ENCODE measurements at regions not wholly inside any gene's neighbourhood (a gene's known extent, or its start where the extent isn't known, plus 50 kb on each side); places are given as distances from the start of the nearest gene placed in this dataset.
A peak's percentile ranks its signal among the peaks of the same experiment; 100 is the strongest.
"Not testable (repeated sequence)": the region's sequence is repeated elsewhere in the genome, so short reads cannot be mapped to it uniquely, and the experiment has no call there.

DNA sequence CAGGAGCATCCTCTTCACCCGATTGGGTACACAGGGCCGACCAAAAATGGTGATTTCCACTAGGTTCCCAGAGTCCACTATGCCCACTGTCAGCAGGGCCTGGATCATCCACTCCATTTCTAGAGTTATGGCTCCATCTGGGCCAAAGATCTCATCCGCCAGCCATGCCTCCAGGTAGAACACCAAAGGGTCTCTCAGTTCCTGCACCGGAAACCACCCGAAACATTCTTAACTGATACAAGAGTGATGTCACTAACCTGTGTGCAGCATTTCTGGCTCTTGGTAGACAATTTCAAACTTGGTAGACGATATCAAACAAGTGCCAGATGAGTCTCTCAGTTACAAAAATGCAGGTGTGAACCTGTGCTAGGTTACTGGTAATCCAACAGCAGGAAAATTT is 306.1 kb downstream of the BCOR start:
- no peak for DNase-seq (ENCODE audit: low read depth in 2 of 2)

DNA sequence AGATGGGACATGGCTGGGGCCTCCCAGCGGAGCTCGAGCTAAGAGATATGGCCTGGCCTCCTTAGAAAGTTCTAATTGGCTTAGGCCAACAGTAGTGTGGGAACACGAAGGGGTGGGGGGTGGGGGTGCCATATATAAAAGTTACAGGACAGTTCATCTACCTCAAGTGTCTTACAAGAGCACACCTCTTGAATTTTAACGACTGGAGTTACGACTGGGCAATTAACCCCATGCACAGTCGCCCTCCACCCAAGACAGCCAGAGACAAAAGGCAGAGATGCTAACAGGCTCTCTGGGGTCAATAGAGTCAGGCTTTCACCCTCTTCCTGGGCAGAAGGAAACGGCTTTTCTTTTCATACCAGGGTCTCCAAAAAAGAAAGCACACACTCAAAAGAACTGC is 302.2 kb downstream of the BCOR start:
- no peak for DNase-seq (ENCODE audit: low read depth in 2 of 2)

- no peak for DNase-seq (ENCODE audit: low read depth in 2 of 2)
These were observed 300.9 kb downstream of the BCOR start for GRCh38 chrX:39796856-39797255.

DNA sequence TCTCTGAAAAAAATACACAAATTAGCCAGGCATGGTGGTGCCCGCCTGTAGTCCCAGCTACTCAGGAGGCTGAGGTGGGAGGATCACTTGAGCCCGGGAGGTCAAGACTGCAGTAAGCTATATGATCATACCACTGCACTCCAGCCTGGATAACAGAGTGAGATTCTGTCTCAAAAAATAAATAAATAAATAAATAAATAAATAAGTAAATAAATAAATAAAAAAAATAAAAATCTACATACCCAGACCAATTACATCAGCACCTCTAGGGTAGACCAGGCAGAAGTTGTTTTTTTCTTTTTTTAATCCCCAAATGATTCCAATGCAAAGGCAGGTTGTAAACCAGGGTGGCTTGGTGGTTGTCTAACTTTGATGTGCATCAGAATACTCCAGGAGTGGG is 299.3 kb downstream of the BCOR start:
- not testable (repeated sequence) for DNase-seq (ENCODE audit: low read depth in 2 of 2)

DNA sequence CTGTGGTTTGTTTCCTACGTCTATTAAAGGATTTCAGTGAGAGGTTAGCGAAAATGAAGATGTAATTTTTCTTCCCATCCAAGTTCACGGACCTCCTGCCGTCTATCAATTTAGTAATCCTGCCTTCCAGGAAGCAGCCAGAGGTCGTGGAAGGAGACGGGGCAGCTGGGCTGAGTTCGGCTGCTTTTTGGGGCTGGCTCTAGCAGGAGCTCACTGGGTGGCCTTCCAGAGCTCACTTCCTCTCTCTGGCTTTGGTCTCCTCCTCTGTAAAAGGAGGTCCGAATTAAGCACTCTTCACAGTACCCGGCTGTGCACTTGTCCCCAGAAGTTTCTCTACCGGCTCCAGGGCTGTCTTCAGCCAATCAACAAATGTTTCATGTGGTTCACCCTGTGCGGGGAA is 295.4 kb downstream of the BCOR start:
- no peak for DNase-seq (ENCODE audit: low read depth in 2 of 2)

DNA sequence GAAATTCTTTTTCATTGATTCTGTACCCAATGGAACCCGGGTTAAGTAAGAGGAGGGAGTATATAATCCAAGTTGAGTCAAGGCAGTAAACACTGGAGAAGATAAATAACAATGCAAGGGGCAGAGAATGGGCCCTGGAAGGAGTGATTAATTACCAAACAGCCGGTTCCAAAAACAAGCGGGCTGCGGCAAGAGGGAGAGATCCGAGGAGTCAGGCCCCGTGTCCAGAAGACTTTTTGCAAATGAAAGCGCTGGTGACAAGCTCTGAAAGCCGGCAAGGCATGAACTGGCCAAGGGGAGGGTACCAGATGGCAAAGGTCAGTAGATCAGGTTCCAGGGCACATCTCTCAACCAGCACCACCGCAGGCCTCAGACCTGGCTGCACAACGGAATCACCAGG is 294.9 kb downstream of the BCOR start:
- DNase-seq (ENCODE audit: low read depth in 2 of 2): no peak

GRCh38 chrX:39805022-39805421 is 292.7 kb downstream of the BCOR start:
- DNase-seq (ENCODE audit: low read depth in 2 of 2): no peak

DNA sequence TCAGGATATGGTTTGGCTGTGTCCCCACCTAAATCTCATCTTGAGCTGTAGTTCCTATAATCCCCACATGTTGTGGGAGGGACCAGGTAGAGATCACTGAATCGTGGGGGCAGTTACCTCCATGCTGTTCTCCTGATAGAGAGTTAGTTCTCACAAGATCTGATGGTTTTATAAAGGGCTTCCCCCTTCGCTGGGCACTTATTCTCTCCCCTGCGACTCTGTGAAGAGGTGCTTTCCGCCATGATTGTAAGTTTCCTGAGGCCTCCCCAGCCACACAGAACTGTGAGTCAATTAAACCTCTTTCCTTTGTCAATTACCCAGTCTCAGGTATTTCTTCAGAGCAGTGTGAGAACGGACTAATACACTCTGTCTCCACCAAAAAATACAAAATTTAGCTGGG is 291.9 kb downstream of the BCOR start:
- DNase-seq (ENCODE audit: low read depth in 2 of 2): no peak

GRCh38 chrX:39808471-39808917 is 289.3 kb downstream of the BCOR start:
- peak; percentile 71 to 72 for DNase-seq (ENCODE audit: low read depth in 2 of 2)

DNA sequence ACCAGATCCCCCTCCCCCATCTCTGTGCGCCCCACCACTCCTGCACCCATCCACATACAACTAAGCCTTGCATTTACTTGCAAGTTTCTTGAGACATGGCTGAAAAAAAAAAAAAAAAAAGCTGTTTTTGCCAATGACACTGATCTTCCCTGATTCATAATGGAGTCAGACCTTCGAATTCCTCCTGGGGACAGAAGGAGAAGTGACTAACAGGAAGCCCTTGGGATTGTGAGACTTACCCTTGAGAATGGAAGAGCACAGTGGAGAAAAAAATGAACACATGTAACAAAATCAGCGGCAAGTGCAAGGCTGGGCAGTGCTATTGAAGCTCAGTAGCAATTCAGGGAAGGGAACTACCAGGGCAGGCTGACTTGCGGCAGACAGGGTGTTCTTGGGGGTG is 288.4 kb downstream of the BCOR start:
- no peak for DNase-seq (ENCODE audit: low read depth in 2 of 2)

DNA sequence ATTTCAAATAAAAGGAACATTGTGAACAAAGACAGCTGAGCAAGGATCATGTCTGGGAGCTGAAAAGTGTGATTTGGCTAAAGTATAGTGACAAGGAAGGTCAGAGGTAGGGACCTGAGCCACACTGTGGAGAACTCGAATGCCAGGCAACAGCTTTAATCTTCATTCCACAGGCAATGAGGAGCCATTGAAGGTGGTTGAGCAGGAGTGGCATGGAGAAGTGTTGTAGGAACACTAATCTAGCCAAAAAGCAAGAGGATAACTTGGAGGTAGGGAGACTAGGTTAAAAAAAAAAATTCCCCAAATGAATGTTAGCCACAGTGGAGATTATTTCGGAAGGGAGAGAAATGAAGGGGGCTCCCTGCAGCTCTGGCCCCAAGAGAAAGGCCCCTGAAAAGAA is 286.9 kb downstream of the BCOR start:
- no peak for DNase-seq (ENCODE audit: low read depth in 2 of 2)

DNA sequence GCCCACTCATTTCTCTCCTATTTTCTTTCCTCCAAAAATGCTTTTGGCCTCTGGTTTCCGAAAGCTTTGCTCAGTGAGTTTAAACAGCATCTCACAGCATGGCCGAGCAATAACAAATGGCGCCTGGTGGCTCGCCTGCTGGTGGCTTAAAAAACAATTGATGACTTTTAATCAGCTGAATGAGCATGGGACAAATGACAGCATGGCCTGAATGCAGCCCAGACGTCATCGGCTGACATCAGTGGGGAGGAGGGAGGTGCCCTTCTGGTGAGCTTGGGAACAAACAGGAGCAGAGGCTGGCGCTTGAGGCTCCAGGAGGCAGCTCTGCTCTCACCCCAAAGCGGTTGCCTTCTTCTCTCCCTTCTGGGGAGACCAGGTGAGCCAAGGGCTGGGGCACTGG is 286.4 kb downstream of the BCOR start:
- no peak for DNase-seq (ENCODE audit: low read depth in 2 of 2)

GRCh38 chrX:39813631-39814277 is 284.0 kb downstream of the BCOR start:
- no peak for DNase-seq (ENCODE audit: low read depth in 2 of 2)

- no peak for DNase-seq (ENCODE audit: low read depth in 2 of 2)
These were observed 283.4 kb downstream of the BCOR start for GRCh38 chrX:39814391-39814790.

DNA sequence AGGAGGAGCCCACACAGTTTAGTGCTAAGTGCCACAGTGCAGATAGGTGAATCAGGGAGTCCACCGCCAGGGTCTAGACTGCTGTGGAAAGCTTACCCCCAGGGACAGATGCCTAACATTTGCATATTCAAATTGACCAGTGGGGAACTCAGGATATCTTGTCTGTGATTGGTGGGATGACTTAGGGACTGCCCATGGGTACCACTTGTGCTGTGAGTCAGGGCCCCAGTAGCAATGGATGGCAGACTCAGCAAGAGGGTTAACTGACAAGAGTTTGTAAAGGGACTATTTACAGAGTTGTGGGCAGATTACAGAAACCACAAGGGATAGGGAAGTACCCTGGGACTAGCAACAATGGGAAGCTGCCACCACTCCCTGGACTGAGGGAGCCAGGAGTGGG is 282.1 kb downstream of the BCOR start:
- no peak for DNase-seq (ENCODE audit: low read depth in 2 of 2)

GRCh38 chrX:39816871-39817731 is 280.7 kb downstream of the BCOR start:
- DNase-seq (ENCODE audit: low read depth in 2 of 2): no peak

GRCh38 chrX:39817754-39818470 is 279.8 kb downstream of the BCOR start:
- no peak for DNase-seq (ENCODE audit: low read depth in 2 of 2)

DNA sequence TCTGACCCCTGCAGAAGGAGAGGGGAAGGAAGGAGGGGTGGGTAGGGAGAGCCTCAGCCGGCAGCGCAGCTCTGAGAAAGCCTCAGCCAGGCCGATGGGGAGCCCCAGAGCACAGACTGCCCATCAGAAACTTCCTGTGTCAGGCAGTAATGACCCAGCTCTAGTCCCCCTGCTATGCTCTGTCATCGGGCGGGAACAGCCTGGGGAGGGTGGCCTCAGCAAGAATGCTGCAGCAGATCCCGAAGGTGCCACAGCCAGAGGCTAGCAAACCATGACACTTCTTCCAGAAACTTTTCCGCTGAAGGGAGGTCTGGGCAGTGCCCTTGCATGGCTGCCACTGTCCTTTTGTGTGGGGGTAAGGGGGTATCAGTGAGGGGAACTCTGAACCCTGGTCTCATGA is 279.0 kb downstream of the BCOR start:
- DNase-seq (ENCODE audit: low read depth in 2 of 2): no peak

DNA sequence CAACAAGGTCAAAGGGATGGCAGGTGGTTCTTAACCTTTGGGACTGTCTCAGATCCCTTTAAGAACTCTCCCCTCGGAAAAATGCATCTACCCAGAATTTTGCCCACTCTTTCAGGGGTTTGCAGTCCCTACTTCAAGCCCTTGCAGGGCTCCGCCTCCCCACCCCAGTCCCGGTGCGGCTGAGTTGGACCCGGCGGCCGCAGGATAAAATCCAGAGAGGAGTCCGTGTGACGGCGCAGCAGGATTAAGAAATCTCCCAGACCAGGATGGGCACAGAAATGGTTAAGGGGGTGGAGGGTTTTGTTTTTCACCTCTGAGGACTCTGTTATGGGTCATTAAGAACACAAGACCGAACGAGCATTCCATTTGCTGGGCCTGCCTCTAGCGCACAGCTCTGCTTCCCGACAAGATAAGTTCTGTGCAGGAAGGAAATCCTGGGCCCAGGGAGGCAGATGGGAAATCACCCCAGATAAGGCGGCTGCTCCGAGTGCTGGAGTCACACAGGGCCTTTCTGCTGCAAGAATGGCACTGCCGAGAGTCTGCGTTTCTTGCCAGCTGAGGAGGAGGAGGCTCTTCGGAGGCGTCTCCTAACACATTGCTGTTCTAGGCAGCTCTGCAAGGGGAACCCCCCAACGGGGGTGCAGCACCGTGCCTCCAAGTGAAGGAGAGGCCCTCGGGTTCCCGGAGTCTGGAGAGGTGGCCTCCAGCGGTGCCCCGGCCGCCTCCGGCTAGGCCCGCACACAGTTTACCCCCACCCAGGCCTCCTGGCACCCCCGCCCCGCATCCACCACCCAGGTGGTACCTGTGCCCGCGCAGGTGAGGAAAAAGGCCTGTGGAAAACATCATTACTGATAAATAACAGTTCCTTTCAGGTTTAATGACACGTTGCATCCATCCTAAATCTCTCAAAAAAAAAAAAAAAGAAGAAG is 277.6 kb downstream of the BCOR start:
- no peak for DNase-seq (ENCODE audit: low read depth in 2 of 2)

- DNase-seq (ENCODE audit: low read depth in 2 of 2): no peak
These were observed 276.6 kb downstream of the BCOR start for GRCh38 chrX:39820938-39821708.

DNA sequence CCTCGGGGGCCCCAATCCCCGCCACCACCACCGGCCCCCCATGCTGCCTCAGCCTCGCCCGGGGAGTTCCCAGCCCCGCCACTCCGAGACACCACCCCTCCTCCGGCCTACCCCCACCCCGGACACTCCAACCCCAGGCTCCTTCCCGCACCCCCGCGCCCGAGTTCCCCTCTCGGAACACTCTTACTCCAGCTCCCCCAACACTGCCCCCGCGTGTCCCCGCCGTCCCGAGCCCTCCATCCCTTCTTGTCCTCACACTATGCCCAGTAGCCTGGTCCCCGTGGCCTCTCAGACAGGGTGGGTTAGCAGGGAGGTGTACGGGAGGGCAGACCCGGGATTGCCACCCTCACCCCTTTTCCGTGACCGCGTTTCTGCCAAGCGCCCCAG is 276.1 kb downstream of the BCOR start:
- no peak for DNase-seq (ENCODE audit: low read depth in 2 of 2)

Measured in fibroblast of skin of left quadriceps (primary cell).